ENCODE measurements at regions not wholly inside any gene's neighbourhood (a gene's known extent, or its start where the extent isn't known, plus 50 kb on each side); places are given as distances from the start of the nearest gene placed in this dataset.

DNA sequence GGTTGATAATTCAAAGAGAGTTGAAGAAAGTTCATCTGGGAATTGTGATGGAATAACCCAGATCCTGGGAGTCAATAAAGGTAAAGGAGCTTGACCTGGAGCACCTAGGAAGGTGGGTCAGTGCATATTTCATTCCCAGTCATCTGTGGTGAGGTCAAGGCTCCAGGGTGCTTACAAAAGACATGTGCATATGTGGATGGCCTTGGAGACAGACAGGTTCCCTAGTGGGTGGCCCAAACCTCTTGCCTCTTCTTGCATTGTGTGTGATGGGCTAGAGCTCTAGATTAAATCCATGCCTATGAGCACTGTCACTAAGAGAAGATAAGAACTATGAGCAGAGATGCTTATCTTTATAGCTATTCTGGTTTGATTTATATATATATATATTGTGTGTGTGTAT, 75.5 kb upstream of the CISTR start:
- intact Hi-C loops (cut with DNase I), result no loop called here

DNA sequence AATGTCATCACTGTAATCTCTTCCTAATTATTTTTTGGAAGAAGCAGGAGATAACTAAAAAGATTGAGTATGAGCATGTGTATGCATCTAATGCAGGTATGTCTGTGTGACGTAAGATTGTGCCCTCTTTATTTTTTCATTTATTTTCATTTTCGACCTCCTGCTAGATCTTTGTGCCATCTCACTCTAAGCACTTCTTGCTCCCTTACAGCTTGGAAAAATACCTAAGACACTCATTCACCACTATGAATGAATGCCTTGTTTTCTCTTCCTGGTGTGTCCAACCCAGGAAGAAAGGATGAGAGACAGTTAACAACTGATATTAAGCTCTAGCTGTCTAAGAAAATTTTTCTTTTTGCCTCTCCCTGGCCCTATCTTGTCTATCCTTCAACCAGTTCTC, 76.8 kb upstream of the CISTR start:
- TF ChIP-seq POLR2A (IDR thresholded peaks at IDR 0.05), result no peak
- no peak for TF ChIP-seq EP300 (IDR thresholded peaks at IDR 0.05)
- TF ChIP-seq, protein P1, sequence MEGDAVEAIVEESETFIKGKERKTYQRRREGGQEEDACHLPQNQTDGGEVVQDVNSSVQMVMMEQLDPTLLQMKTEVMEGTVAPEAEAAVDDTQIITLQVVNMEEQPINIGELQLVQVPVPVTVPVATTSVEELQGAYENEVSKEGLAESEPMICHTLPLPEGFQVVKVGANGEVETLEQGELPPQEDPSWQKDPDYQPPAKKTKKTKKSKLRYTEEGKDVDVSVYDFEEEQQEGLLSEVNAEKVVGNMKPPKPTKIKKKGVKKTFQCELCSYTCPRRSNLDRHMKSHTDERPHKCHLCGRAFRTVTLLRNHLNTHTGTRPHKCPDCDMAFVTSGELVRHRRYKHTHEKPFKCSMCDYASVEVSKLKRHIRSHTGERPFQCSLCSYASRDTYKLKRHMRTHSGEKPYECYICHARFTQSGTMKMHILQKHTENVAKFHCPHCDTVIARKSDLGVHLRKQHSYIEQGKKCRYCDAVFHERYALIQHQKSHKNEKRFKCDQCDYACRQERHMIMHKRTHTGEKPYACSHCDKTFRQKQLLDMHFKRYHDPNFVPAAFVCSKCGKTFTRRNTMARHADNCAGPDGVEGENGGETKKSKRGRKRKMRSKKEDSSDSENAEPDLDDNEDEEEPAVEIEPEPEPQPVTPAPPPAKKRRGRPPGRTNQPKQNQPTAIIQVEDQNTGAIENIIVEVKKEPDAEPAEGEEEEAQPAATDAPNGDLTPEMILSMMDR (IDR thresholded peaks at IDR 0.05), result no peak
- Histone ChIP-seq H3K4me3 (no peak overlapping the region), H3K4me1 (ENCODE audit: insufficient read depth) (no peaks in the 10 kb centered on the region), H3K36me3 (no peaks in the 10 kb centered on the region), H3K9me3 (no peaks in the 10 kb centered on the region), H3K27ac (no peak overlapping the region), H3K27me3 (no peaks in the 10 kb centered on the region)
- no peak for DNase-seq
- WGBS, 3 donors, result 74 to 85% (median 84%) methylated on average over 2 of the region's 2 CpGs
- intact Hi-C loops (cut with DNase I), result no loop called here

More for the DNA sequence above, 75.5 kb upstream of the CISTR start:
- no peak overlapping the region for H3K27ac ChIP-seq
- H3K36me3 ChIP-seq, result no peaks in the 10 kb centered on the region
- no peaks in the 10 kb centered on the region for H3K4me1 ChIP-seq (ENCODE audit: insufficient read depth)
- no peak for DNase-seq
- no peak for TF ChIP-seq EP300 (IDR thresholded peaks at IDR 0.05)
- TF ChIP-seq POLR2A (IDR thresholded peaks at IDR 0.05), result no peak
- TF ChIP-seq, protein P1 (IDR thresholded peaks at IDR 0.05), result no peak
- no peaks in the 10 kb centered on the region for H3K9me3 ChIP-seq
- H3K27me3 ChIP-seq, result no peaks in the 10 kb centered on the region
- no peak overlapping the region for H3K4me3 ChIP-seq

DNA sequence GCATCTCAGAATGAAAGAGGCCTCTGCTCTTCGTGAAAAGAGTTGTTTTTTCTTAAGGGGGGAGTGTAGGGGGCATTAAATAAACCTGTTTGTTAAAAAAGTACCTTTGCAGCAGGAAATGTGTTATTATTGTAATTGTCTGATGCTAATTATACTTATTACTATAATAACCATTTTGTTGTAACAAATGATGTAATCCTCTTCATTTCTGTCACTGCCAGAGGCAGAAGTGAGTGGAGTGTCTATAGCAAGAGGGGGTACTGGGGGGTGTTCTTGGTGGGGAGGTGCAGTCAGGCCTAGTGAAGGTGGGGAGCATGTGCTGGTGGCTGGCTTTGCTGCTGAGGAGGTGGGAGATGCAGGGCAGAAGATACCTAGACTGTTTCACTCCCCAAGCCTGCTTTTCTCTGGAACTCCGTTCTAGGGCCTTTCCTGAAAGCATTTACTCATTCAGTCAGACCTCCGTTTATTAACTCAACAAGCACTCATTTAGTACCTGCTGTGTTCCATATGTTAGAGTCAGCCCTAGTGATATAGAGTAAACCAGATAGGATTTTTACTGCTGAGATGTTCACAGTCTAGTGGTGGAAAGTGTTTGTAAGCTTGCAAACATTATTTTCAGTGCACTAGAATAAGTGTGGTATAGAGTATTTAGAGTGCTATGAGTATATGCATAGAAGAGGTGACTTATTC, 77.5 kb upstream of the CISTR start:
- Histone ChIP-seq H3K4me1 (ENCODE audit: insufficient read depth) (no peaks in the 10 kb centered on the region), H3K4me3 (no peak overlapping the region), H3K27me3 (no peaks in the 10 kb centered on the region), H3K27ac (no peak overlapping the region), H3K9me3 (no peaks in the 10 kb centered on the region), H3K36me3 (no peaks in the 10 kb centered on the region)
- TF ChIP-seq EP300 (IDR thresholded peaks at IDR 0.05) (no peak), POLR2A (IDR thresholded peaks at IDR 0.05) (no peak)
- TF ChIP-seq, protein P1 (IDR thresholded peaks at IDR 0.05), result no peak
- 55 to 71% (median 70%) methylated on average over 3 of the region's 3 CpGs for WGBS, 3 donors
- intact Hi-C loops (cut with DNase I), result no loop called here
- DNase-seq, result no peak

DNA sequence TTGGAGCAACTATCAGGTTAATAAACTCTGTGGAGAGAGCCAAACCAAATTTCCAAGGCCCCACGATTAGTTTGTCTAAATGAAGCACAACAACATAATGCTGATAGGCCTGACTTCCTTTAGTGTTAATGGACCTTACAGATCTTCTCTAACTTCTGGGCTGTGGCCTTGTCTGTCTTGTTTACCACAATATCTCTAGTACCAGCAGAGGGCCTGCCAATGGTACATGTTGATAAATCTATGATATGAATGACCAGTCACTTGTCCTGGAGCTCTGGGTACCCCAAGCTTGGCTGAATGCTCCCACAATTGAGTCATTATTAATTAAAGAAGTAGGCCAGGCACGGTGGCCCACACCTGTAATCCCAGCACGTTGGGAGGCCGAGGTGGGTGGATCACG, 78.9 kb upstream of the CISTR start:
- intact Hi-C loops (cut with DNase I), result no loop called here
- TF ChIP-seq POLR2A (IDR thresholded peaks at IDR 0.05), result no peak
- TF ChIP-seq, protein P1 (IDR thresholded peaks at IDR 0.05), result no peak
- no peak for TF ChIP-seq EP300 (IDR thresholded peaks at IDR 0.05)
- Histone ChIP-seq H3K27ac (no peak overlapping the region), H3K4me1 (ENCODE audit: insufficient read depth) (no peaks in the 10 kb centered on the region), H3K4me3 (no peak overlapping the region), H3K27me3 (no peaks in the 10 kb centered on the region), H3K36me3 (no peaks in the 10 kb centered on the region), H3K9me3 (no peaks in the 10 kb centered on the region)
- no peak for DNase-seq
- WGBS, 3 donors, result 71 to 81% (median 79%) methylated on average over 5 of the region's 5 CpGs

Measured in ovary (tissue), 7 donors.